ENCODE measurements at regions not wholly inside any gene's neighbourhood (a gene's known extent, or its start where the extent isn't known, plus 50 kb on each side); places are given as distances from the start of the nearest gene placed in this dataset.

DNA sequence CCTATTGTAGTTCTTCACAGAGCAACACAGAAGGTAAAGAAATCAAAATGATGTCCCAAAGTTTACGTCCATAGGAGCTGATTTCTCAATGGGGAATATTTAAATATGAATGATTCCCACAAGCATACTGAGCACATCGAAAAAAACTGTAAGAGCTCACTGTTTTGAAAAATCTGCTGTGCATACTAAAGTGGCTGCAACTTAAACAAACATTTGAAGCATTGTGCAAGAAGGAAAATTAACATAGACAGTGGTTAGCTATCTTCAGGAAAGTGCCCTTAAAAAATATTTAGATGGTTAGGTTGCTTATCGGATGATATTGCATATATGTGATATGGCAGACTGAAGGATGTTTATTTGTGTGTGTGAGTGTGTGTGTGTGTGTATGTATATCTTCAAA is 747.6 kb downstream of the RFPL4B start:
- Histone ChIP-seq H3K4me1 (no peaks in the 10 kb centered on the region), H3K27ac (no peak overlapping the region), H3K4me3 (no peak overlapping the region), H3K9me3 (no peaks in the 10 kb centered on the region), H3K4me2 (no peak overlapping the region)
- ATAC-seq (no peak), DNase-seq (ENCODE audit: low read depth in 1 of 2, low spot score in 1 of 2) (no peak), FAIRE-seq (no peak)
- TF ChIP-seq MAFK (IDR thresholded peaks at IDR 0.05; ENCODE audit: partially characterized antibody) (no peak), KDM5A (IDR thresholded peaks at IDR 0.05) (no peak), HOXB13 (CRISPR knock-in tag; IDR thresholded peaks at IDR 0.05; ENCODE audit: low read depth) (no peak), PHF8 (IDR thresholded peaks at IDR 0.05; ENCODE audit: borderline replicate concordance, low read depth) (no peak)
- ChIA-PET CTCF (interaction anchor here (0.6 kb wide), 1 partner anchor 40 kb away, joined by 3 read pairs; no protein-coding TSS in a partner anchor), POLR2A (no interaction called here)
- WGBS (ENCODE audit: missing lambda C conversion rate) = 54% methylated on average over 3 of the region's 3 CpGs

DNA sequence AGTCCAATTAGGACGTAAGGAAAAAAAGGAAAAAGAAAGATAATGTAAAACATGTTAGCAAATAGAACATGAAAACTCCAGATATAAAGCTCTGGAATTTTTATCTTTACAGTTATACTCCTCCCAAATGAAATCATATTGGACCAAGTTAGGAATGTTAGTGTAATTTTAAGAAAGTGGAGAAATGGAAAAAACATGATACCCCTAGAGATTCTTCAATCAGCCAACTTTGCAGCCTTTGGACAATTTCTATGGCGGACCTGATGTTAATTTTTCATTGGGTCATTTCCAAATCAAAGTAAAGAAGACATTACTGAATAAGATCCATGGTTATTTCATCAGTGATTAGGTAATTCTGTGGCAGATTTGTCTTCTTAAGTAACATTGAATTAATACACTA is 748.7 kb downstream of the RFPL4B start:
- no peak for ATAC-seq
- no peak overlapping the region for H3K4me2 ChIP-seq
- H3K4me3 ChIP-seq = no peak overlapping the region
- WGBS (ENCODE audit: missing lambda C conversion rate) = 86% methylated on average over 2 of the region's 2 CpGs
- ChIA-PET POLR2A (no interaction called here), CTCF (no interaction called here)
- H3K9me3 ChIP-seq = no peaks in the 10 kb centered on the region
- H3K4me1 ChIP-seq = no peaks in the 10 kb centered on the region
- no peak for DNase-seq (ENCODE audit: low read depth in 1 of 2, low spot score in 1 of 2)
- no peak for FAIRE-seq
- TF ChIP-seq CBX2 (IDR thresholded peaks at IDR 0.05; ENCODE audit: borderline replicate concordance, low read depth) = no peak
- TF ChIP-seq EHF (CRISPR knock-in tag; IDR thresholded peaks at IDR 0.05) = no peak
- TF ChIP-seq, protein P1, sequence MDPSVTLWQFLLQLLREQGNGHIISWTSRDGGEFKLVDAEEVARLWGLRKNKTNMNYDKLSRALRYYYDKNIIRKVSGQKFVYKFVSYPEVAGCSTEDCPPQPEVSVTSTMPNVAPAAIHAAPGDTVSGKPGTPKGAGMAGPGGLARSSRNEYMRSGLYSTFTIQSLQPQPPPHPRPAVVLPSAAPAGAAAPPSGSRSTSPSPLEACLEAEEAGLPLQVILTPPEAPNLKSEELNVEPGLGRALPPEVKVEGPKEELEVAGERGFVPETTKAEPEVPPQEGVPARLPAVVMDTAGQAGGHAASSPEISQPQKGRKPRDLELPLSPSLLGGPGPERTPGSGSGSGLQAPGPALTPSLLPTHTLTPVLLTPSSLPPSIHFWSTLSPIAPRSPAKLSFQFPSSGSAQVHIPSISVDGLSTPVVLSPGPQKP (IDR thresholded peaks at IDR 0.05; ENCODE audit: low read depth, low read length) = no peak
- no peak for TF ChIP-seq HOXB5 (CRISPR knock-in tag; IDR thresholded peaks at IDR 0.05)
- TF ChIP-seq MAZ (IDR thresholded peaks at IDR 0.05; ENCODE audit: borderline replicate concordance, low read depth, low read length) = no peak
- TF ChIP-seq FOSB (CRISPR knock-in tag; IDR thresholded peaks at IDR 0.05) = no peak
- TF ChIP-seq, protein P2, sequence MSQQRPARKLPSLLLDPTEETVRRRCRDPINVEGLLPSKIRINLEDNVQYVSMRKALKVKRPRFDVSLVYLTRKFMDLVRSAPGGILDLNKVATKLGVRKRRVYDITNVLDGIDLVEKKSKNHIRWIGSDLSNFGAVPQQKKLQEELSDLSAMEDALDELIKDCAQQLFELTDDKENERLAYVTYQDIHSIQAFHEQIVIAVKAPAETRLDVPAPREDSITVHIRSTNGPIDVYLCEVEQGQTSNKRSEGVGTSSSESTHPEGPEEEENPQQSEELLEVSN (IDR thresholded peaks at IDR 0.05; ENCODE audit: borderline replicate concordance, low read depth) = no peak
- TF ChIP-seq, protein P3, sequence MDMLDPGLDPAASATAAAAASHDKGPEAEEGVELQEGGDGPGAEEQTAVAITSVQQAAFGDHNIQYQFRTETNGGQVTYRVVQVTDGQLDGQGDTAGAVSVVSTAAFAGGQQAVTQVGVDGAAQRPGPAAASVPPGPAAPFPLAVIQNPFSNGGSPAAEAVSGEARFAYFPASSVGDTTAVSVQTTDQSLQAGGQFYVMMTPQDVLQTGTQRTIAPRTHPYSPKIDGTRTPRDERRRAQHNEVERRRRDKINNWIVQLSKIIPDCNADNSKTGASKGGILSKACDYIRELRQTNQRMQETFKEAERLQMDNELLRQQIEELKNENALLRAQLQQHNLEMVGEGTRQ (IDR thresholded peaks at IDR 0.05) = no peak
- TF ChIP-seq, protein P4, sequence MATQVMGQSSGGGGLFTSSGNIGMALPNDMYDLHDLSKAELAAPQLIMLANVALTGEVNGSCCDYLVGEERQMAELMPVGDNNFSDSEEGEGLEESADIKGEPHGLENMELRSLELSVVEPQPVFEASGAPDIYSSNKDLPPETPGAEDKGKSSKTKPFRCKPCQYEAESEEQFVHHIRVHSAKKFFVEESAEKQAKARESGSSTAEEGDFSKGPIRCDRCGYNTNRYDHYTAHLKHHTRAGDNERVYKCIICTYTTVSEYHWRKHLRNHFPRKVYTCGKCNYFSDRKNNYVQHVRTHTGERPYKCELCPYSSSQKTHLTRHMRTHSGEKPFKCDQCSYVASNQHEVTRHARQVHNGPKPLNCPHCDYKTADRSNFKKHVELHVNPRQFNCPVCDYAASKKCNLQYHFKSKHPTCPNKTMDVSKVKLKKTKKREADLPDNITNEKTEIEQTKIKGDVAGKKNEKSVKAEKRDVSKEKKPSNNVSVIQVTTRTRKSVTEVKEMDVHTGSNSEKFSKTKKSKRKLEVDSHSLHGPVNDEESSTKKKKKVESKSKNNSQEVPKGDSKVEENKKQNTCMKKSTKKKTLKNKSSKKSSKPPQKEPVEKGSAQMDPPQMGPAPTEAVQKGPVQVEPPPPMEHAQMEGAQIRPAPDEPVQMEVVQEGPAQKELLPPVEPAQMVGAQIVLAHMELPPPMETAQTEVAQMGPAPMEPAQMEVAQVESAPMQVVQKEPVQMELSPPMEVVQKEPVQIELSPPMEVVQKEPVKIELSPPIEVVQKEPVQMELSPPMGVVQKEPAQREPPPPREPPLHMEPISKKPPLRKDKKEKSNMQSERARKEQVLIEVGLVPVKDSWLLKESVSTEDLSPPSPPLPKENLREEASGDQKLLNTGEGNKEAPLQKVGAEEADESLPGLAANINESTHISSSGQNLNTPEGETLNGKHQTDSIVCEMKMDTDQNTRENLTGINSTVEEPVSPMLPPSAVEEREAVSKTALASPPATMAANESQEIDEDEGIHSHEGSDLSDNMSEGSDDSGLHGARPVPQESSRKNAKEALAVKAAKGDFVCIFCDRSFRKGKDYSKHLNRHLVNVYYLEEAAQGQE (IDR thresholded peaks at IDR 0.05) = no peak
- no peak for TF ChIP-seq HOXA7 (CRISPR knock-in tag; IDR thresholded peaks at IDR 0.05)
- TF ChIP-seq ZFP36 (IDR thresholded peaks at IDR 0.05; ENCODE audit: borderline replicate concordance, partially characterized antibody) = no peak
- no peak for TF ChIP-seq KDM1A (IDR thresholded peaks at IDR 0.05; ENCODE audit: low read depth)
- no peak for TF ChIP-seq KDM5A (IDR thresholded peaks at IDR 0.05)
- TF ChIP-seq FOXS1 (CRISPR knock-in tag; IDR thresholded peaks at IDR 0.05) = no peak
- TF ChIP-seq FOSL2 (IDR thresholded peaks at IDR 0.05) = no peak
- no peak for TF ChIP-seq FOSL2 (CRISPR knock-in tag; IDR thresholded peaks at IDR 0.05)
- TF ChIP-seq, protein P5, sequence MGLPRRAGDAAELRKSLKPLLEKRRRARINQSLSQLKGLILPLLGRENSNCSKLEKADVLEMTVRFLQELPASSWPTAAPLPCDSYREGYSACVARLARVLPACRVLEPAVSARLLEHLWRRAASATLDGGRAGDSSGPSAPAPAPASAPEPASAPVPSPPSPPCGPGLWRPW (IDR thresholded peaks at IDR 0.05) = no peak
- TF ChIP-seq, protein P6, sequence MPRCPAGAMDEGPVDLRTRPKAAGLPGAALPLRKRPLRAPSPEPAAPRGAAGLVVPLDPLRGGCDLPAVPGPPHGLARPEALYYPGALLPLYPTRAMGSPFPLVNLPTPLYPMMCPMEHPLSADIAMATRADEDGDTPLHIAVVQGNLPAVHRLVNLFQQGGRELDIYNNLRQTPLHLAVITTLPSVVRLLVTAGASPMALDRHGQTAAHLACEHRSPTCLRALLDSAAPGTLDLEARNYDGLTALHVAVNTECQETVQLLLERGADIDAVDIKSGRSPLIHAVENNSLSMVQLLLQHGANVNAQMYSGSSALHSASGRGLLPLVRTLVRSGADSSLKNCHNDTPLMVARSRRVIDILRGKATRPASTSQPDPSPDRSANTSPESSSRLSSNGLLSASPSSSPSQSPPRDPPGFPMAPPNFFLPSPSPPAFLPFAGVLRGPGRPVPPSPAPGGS (IDR thresholded peaks at IDR 0.05) = no peak
- no peak for TF ChIP-seq ESRRA (IDR thresholded peaks at IDR 0.05; ENCODE audit: borderline replicate concordance, low read length)
- no peak for TF ChIP-seq NFE2L2 (conservative IDR thresholded peaks at IDR 0.05; ENCODE audit: low read length)
- no peak for TF ChIP-seq HEYL (CRISPR knock-in tag; IDR thresholded peaks at IDR 0.05)
- no peak overlapping the region for H3K27ac ChIP-seq

Measured in A549 (cell line).